ENCODE measurements at regions not wholly inside any gene's neighbourhood (a gene's known extent, or its start where the extent isn't known, plus 50 kb on each side); places are given as distances from the start of the nearest gene placed in this dataset.

GRCh38 chr5:41629897-41630296 lies 119.5 kb upstream of the PLCXD3 start:
- H3K4me3 ChIP-seq (ENCODE audit: control insufficient read depth in 2 of 3, extremely low read depth in 1 of 3, insufficient read depth in 2 of 3, low read depth in 1 of 3, low read length in 3 of 3) = no peak overlapping the region
- FAIRE-seq = no peak
- H3K27ac ChIP-seq (ENCODE audit: control insufficient read depth, insufficient read depth, low read length) = no peak overlapping the region
- no peak for DNase-seq (ENCODE audit: low read depth, low spot score)
- no peak for TF ChIP-seq CTCF (optimal IDR thresholded peaks at IDR 0.05 in 1 of 3, IDR thresholded peaks at IDR 0.05 in 1 of 3, conservative IDR thresholded peaks at IDR 0.05 in 1 of 3; ENCODE audit: extremely low read depth in 1 of 3, insufficient read depth in 2 of 3, low read length in 3 of 3)
- no peak for TF ChIP-seq EZH2 (IDR thresholded peaks at IDR 0.05; ENCODE audit: low read length)
- no peaks in the 10 kb centered on the region for H3K9me3 ChIP-seq (ENCODE audit: control insufficient read depth, low read depth, low read length)
- H3K9me1 ChIP-seq (ENCODE audit: control insufficient read depth, extremely low read depth, insufficient read depth, low read length) = no peaks in the 10 kb centered on the region
- dilution Hi-C loops (cut with MboI; ENCODE audit: extremely low pct_ligation_motif_present, low sequenced_read_pairs) = no loop called here
- no peaks in the 10 kb centered on the region for H3K4me1 ChIP-seq (ENCODE audit: control insufficient read depth, extremely low read depth, insufficient read depth, low read length)
- H3K36me3 ChIP-seq (ENCODE audit: control insufficient read depth in 2 of 2, extremely low read depth in 1 of 2, insufficient read depth in 2 of 2, low read length in 2 of 2) = no peaks in the 10 kb centered on the region
- H3K9ac ChIP-seq (ENCODE audit: control insufficient read depth, extremely low read depth, insufficient read depth, low read length) = no peak overlapping the region
- H3K4me2 ChIP-seq (ENCODE audit: control insufficient read depth, extremely low read depth, insufficient read depth, low read depth, low read length) = no peak overlapping the region
- no peaks in the 10 kb centered on the region for H4K20me1 ChIP-seq (ENCODE audit: control insufficient read depth, extremely low read depth, insufficient read depth, low read length)
- no peaks in the 10 kb centered on the region for H3K27me3 ChIP-seq (ENCODE audit: control insufficient read depth, extremely low read depth, insufficient read depth, low read length)
- H2AFZ ChIP-seq (ENCODE audit: control insufficient read depth, low read length) = no peak overlapping the region
- no peaks in the 10 kb centered on the region for H3K79me2 ChIP-seq (ENCODE audit: control insufficient read depth, insufficient read depth, low read length)

DNA sequence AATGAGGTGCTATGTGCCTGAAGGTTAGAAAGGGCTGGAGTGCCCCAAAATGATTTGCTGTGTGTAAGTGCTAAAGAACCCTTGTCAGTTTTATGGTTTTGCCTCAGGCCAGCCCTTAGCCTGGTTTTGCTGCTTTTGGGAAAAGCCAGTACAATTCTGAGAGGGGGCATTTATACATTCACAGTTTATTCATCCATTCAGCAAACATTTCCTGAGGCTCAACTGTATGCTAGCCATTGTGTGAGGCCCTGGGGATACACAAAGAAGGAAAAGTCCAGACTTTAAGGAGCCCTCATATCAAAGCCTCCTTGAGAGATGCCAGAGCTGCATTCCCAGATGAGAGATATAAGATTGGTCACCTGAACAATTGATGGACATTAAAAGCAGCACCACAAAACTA lies 115.2 kb upstream of the PLCXD3 start:
- Histone ChIP-seq H3K9ac (ENCODE audit: control insufficient read depth, extremely low read depth, insufficient read depth, low read length) (no peak overlapping the region), H2AFZ (ENCODE audit: control insufficient read depth, low read length) (no peak overlapping the region), H3K4me2 (ENCODE audit: control insufficient read depth, extremely low read depth, insufficient read depth, low read depth, low read length) (no peak overlapping the region), H3K79me2 (ENCODE audit: control insufficient read depth, insufficient read depth, low read length) (no peaks in the 10 kb centered on the region), H3K4me1 (ENCODE audit: control insufficient read depth, extremely low read depth, insufficient read depth, low read length) (no peaks in the 10 kb centered on the region), H3K4me3 (ENCODE audit: control insufficient read depth in 2 of 3, extremely low read depth in 1 of 3, insufficient read depth in 2 of 3, low read depth in 1 of 3, low read length in 3 of 3) (no peak overlapping the region), H3K9me3 (ENCODE audit: control insufficient read depth, low read depth, low read length) (no peaks in the 10 kb centered on the region), H3K9me1 (ENCODE audit: control insufficient read depth, extremely low read depth, insufficient read depth, low read length) (no peaks in the 10 kb centered on the region), H3K27ac (ENCODE audit: control insufficient read depth, insufficient read depth, low read length) (no peak overlapping the region), H4K20me1 (ENCODE audit: control insufficient read depth, extremely low read depth, insufficient read depth, low read length) (no peaks in the 10 kb centered on the region), H3K27me3 (ENCODE audit: control insufficient read depth, extremely low read depth, insufficient read depth, low read length) (no peaks in the 10 kb centered on the region), H3K36me3 (ENCODE audit: control insufficient read depth in 2 of 2, extremely low read depth in 1 of 2, insufficient read depth in 2 of 2, low read length in 2 of 2) (no peaks in the 10 kb centered on the region)
- dilution Hi-C loops (cut with MboI; ENCODE audit: extremely low pct_ligation_motif_present, low sequenced_read_pairs) = no loop called here
- DNase-seq (ENCODE audit: low read depth, low spot score) = no peak
- no peak for FAIRE-seq
- TF ChIP-seq CTCF (optimal IDR thresholded peaks at IDR 0.05 in 1 of 3, IDR thresholded peaks at IDR 0.05 in 1 of 3, conservative IDR thresholded peaks at IDR 0.05 in 1 of 3; ENCODE audit: extremely low read depth in 1 of 3, insufficient read depth in 2 of 3, low read length in 3 of 3) (no peak), EZH2 (IDR thresholded peaks at IDR 0.05; ENCODE audit: low read length) (no peak)
